ENCODE measurements at regions not wholly inside any gene's neighbourhood (a gene's known extent, or its start where the extent isn't known, plus 50 kb on each side); places are given as distances from the start of the nearest gene placed in this dataset.
A peak's percentile ranks its signal among the peaks of the same experiment; 100 is the strongest.

- DNase-seq: no peak
These were observed 470.9 kb upstream of the MGMT start for GRCh38 chr10:128996092-128996491.

GRCh38 chr10:128998101-128998805, 468.8 kb upstream of the MGMT start:
- no peak for DNase-seq

- DNase-seq: no peak
These were observed 462.6 kb upstream of the MGMT start for GRCh38 chr10:129004398-129004797.

GRCh38 chr10:129005080-129005479, 462.0 kb upstream of the MGMT start:
- no peak for DNase-seq

GRCh38 chr10:129005804-129006203, 461.2 kb upstream of the MGMT start:
- no peak for DNase-seq

- DNase-seq: no peak
These were observed 448.5 kb upstream of the MGMT start for GRCh38 chr10:129018511-129018910.

- DNase-seq: no peak
These were observed 446.2 kb upstream of the MGMT start for GRCh38 chr10:129020651-129021330.

- DNase-seq: no peak
These were observed 445.3 kb upstream of the MGMT start for GRCh38 chr10:129021594-129022304.

GRCh38 chr10:129023082-129023481, 444.0 kb upstream of the MGMT start:
- DNase-seq: no peak

- DNase-seq: no peak
These were observed 443.0 kb upstream of the MGMT start for GRCh38 chr10:129024046-129024445.

- DNase-seq: no peak
These were observed 441.3 kb upstream of the MGMT start for GRCh38 chr10:129025787-129026186.

- no peak for DNase-seq
These were observed 439.1 kb upstream of the MGMT start for GRCh38 chr10:129027906-129028305.

- no peak for DNase-seq
These were observed 438.6 kb upstream of the MGMT start for GRCh38 chr10:129028451-129028850.

GRCh38 chr10:129029051-129029450, 438.0 kb upstream of the MGMT start:
- DNase-seq: no peak

GRCh38 chr10:129029851-129030602, 437.0 kb upstream of the MGMT start:
- DNase-seq: no peak

- DNase-seq: no peak
These were observed 436.5 kb upstream of the MGMT start for GRCh38 chr10:129030603-129030895.

- DNase-seq: no peak
These were observed 435.8 kb upstream of the MGMT start for GRCh38 chr10:129030996-129031843.

- no peak for DNase-seq
These were observed 435.2 kb upstream of the MGMT start for GRCh38 chr10:129031844-129032150.

GRCh38 chr10:129032372-129033313, 434.4 kb upstream of the MGMT start:
- no peak for DNase-seq

GRCh38 chr10:129033340-129033739, 433.7 kb upstream of the MGMT start:
- no peak for DNase-seq

GRCh38 chr10:129033790-129034272, 433.2 kb upstream of the MGMT start:
- peak; percentile 54 for DNase-seq

All from NCI-H2029 (cell line).